ENCODE measurements at regions not wholly inside any gene's neighbourhood (a gene's known extent, or its start where the extent isn't known, plus 50 kb on each side); places are given as distances from the start of the nearest gene placed in this dataset.
"Not testable (repeated sequence)": the region's sequence is repeated elsewhere in the genome, so short reads cannot be mapped to it uniquely, and the experiment has no call there.

GRCh38 chr7:32762206-32762924 is 129.2 kb downstream of the KBTBD2 start:
- peak; percentile 54 for DNase-seq

GRCh38 chr7:32761451-32762205 is 129.9 kb downstream of the KBTBD2 start:
- peak; percentile 74 for DNase-seq

- DNase-seq, result not testable (repeated sequence)
These were observed 130.8 kb downstream of the KBTBD2 start for GRCh38 chr7:32760755-32761154.

GRCh38 chr7:32759859-32760258 is 131.7 kb downstream of the KBTBD2 start:
- not testable (repeated sequence) for DNase-seq

GRCh38 chr7:32753872-32754271 is 137.7 kb downstream of the KBTBD2 start:
- not testable (repeated sequence) for DNase-seq

GRCh38 chr7:32748337-32748736 is 143.2 kb downstream of the KBTBD2 start:
- DNase-seq, result not testable (repeated sequence)

GRCh38 chr7:32747443-32748148 is 144.0 kb downstream of the KBTBD2 start:
- not testable (repeated sequence) for DNase-seq

- not testable (repeated sequence) for DNase-seq
These were observed 149.6 kb downstream of the KBTBD2 start for GRCh38 chr7:32741853-32742476.

- DNase-seq, result not testable (repeated sequence)
These were observed 151.8 kb downstream of the KBTBD2 start for GRCh38 chr7:32739749-32740148.

GRCh38 chr7:32738390-32738789 is 153.2 kb downstream of the KBTBD2 start:
- not testable (repeated sequence) for DNase-seq

- DNase-seq, result not testable (repeated sequence)
These were observed 158.8 kb downstream of the KBTBD2 start for GRCh38 chr7:32732767-32733166.

- DNase-seq, result peak; percentile 16
These were observed 162.3 kb downstream of the KBTBD2 start for GRCh38 chr7:32729335-32729675.

- DNase-seq, result peak; percentile 88
These were observed 162.9 kb downstream of the KBTBD2 start for GRCh38 chr7:32728412-32729334.

GRCh38 chr7:32727483-32728411 is 163.8 kb downstream of the KBTBD2 start:
- DNase-seq, result peak; percentile 92

- DNase-seq, result not testable (repeated sequence)
These were observed 168.7 kb downstream of the KBTBD2 start for GRCh38 chr7:32722837-32723236.

- DNase-seq, result no peak
These were observed 197.4 kb downstream of the KBTBD2 start for GRCh38 chr7:32694182-32694581.

GRCh38 chr7:32691965-32692815 is 196.9 kb downstream of the AVL9 start:
- DNase-seq, result peak; percentile 19

- DNase-seq, result not testable (repeated sequence)
These were observed 192.8 kb downstream of the AVL9 start for GRCh38 chr7:32688092-32688491.

- no peak for DNase-seq
These were observed 185.9 kb downstream of the AVL9 start for GRCh38 chr7:32681174-32681518.

All from retina (tissue), 1 donor.